Ishikawa (cell line): ENCODE measurements at regions not wholly inside any gene's neighbourhood (a gene's known extent, or its start where the extent isn't known, plus 50 kb on each side); places are given as distances from the start of the nearest gene placed in this dataset.

Experiments used
- CEBPB ChIP-seq: IDR thresholded peaks from 2 replicates; pipeline ENCODE4 v1.6.1; 2012
- CREB1 ChIP-seq: IDR thresholded peaks from 2 replicates; pipeline ENCODE4 v1.6.1; 2012; ENCODE audit warnings: low read depth
- EP300 ChIP-seq: IDR thresholded peaks from 2 replicates; pipeline ENCODE4 v1.6.1; 2012; ENCODE audit warnings: borderline replicate concordance
- MAX ChIP-seq: IDR thresholded peaks from 2 replicates; pipeline ENCODE4 v1.6.1; 2012
- NFIC ChIP-seq: IDR thresholded peaks from 2 replicates; pipeline ENCODE4 v1.6.1; 2012
- RAD21 ChIP-seq: IDR thresholded peaks from 2 replicates; pipeline ENCODE4 v1.6.1; 2012; ENCODE audit warnings: low read depth
- REST ChIP-seq: IDR thresholded peaks from 2 replicates; pipeline ENCODE4 v1.6.1; 2012; ENCODE audit warnings: low read depth, mild to moderate bottlenecking
- YY1 ChIP-seq: IDR thresholded peaks from 2 replicates; pipeline ENCODE4 v1.6.1; 2012; ENCODE audit warnings: low read depth

DNA sequence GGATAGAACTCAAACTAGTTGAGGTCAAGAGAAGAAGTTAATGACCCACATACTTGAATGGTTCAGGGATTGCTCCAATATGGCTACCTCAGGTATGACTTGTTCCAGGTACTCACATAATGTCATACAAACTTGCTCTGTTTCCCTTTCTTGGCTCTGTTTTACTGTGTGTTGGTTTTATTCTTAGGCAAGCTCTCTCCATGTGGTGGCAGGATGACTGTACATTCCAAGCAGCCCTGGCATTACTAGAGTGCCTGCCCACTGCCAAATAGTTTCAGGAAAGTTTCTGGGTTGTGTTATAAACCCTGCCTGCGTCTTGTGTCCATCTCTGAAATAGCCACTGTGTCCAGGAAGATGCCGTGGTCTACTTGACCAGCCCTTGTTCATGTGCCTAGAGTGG, 476.8 kb downstream of the SHISA9 start:
- TF ChIP-seq REST (no peak), RAD21 (no peak), EP300 (no peak), MAX (no peak), NFIC (no peak), CREB1 (no peak), CEBPB (no peak), YY1 (no peak)
